Endothelial cell (in vitro differentiated cells): ENCODE measurements at regions not wholly inside any gene's neighbourhood (a gene's known extent, or its start where the extent isn't known, plus 50 kb on each side); places are given as distances from the start of the nearest gene placed in this dataset.

Experiments
- DNase-seq: peaks from one replicate; pipeline ENCODE4 v3.0.0; 2021; ENCODE audit warnings: low spot score
- H3K27ac Mint-ChIP-seq: one replicate; pipeline ENCODE4 v1.8.0; 2021; ENCODE audit warnings: mixed read lengths, inconsistent platforms; ENCODE audit not compliant: unreplicated experiment
- H3K27me3 Mint-ChIP-seq: one replicate; pipeline ENCODE4 v1.8.0; 2021; ENCODE audit warnings: mild to moderate bottlenecking, moderate library complexity, mixed read lengths, inconsistent platforms; ENCODE audit not compliant: unreplicated experiment
- H3K36me3 Mint-ChIP-seq: one replicate; pipeline ENCODE4 v1.8.0; 2021; ENCODE audit warnings: mild to moderate bottlenecking, low read depth, mixed read lengths, inconsistent platforms; ENCODE audit not compliant: unreplicated experiment
- H3K4me1 Mint-ChIP-seq: one replicate; pipeline ENCODE4 v1.8.0; 2021; ENCODE audit warnings: mild to moderate bottlenecking, mixed read lengths, inconsistent platforms; ENCODE audit not compliant: unreplicated experiment
- H3K4me3 Mint-ChIP-seq: one replicate; pipeline ENCODE4 v1.8.0; 2021; ENCODE audit warnings: mild to moderate bottlenecking, mixed read lengths, inconsistent platforms; ENCODE audit not compliant: unreplicated experiment
- H3K9me3 Mint-ChIP-seq: one replicate; pipeline ENCODE4 v1.8.0; 2021; ENCODE audit warnings: mixed read lengths, inconsistent platforms; ENCODE audit not compliant: unreplicated experiment
- CTCF ChIP-seq: fragments of 200-600 bp; sonication (generic); IDR thresholded peaks from one replicate; pipeline ENCODE4 v1.5.0; 2021; ENCODE audit warnings: antibody characterized with exemption; ENCODE audit not compliant: unreplicated experiment

GRCh38 chr15:29204369-29204755 lies 65.3 kb downstream of the NSMCE3 start:
- no peaks in the 10 kb centered on the region for H3K27me3 Mint-ChIP-seq
- H3K4me3 Mint-ChIP-seq: no peak overlapping the region
- DNase-seq: no peak
- no peak for TF ChIP-seq CTCF
- H3K36me3 Mint-ChIP-seq: no peaks in the 10 kb centered on the region
- peaks cover 11% of the 10 kb centered on the region for H3K4me1 Mint-ChIP-seq
- H3K27ac Mint-ChIP-seq: no peak overlapping the region
- H3K9me3 Mint-ChIP-seq: no peaks in the 10 kb centered on the region

GRCh38 chr15:29203718-29204368 lies 65.8 kb downstream of the NSMCE3 start:
- Mint-ChIP-seq H3K4me1 (peaks cover 15% of the 10 kb centered on the region), H3K9me3 (no peaks in the 10 kb centered on the region), H3K36me3 (no peaks in the 10 kb centered on the region), H3K27me3 (no peaks in the 10 kb centered on the region), H3K27ac (no peak overlapping the region), H3K4me3 (no peak overlapping the region)
- no peak for DNase-seq
- TF ChIP-seq CTCF: no peak

GRCh38 chr15:29196722-29197121 lies 72.9 kb downstream of the NSMCE3 start:
- H3K27me3 Mint-ChIP-seq: no peaks in the 10 kb centered on the region

GRCh38 chr15:29196290-29196689 lies 73.3 kb downstream of the NSMCE3 start:
- H3K36me3 Mint-ChIP-seq: no peaks in the 10 kb centered on the region
- no peak for DNase-seq
- H3K27me3 Mint-ChIP-seq: no peaks in the 10 kb centered on the region
- no peak overlapping the region for H3K27ac Mint-ChIP-seq
- H3K9me3 Mint-ChIP-seq: no peaks in the 10 kb centered on the region
- no peak for TF ChIP-seq CTCF
- H3K4me3 Mint-ChIP-seq: no peak overlapping the region
- H3K4me1 Mint-ChIP-seq: peaks cover 18% of the 10 kb centered on the region

More at GRCh38 chr15:29196722-29197121, 72.9 kb downstream of the NSMCE3 start:
- TF ChIP-seq CTCF: no peak
- Mint-ChIP-seq H3K36me3 (no peaks in the 10 kb centered on the region), H3K4me3 (no peak overlapping the region), H3K4me1 (peaks cover 18% of the 10 kb centered on the region), H3K27ac (no peak overlapping the region), H3K9me3 (no peaks in the 10 kb centered on the region)
- DNase-seq: no peak

- Mint-ChIP-seq H3K9me3 (no peaks in the 10 kb centered on the region), H3K4me3 (no peak overlapping the region), H3K27ac (no peak overlapping the region), H3K4me1 (peaks cover 18% of the 10 kb centered on the region), H3K27me3 (no peaks in the 10 kb centered on the region), H3K36me3 (no peaks in the 10 kb centered on the region)
- no peak for DNase-seq
- TF ChIP-seq CTCF: no peak
Observed at GRCh38 chr15:29194866-29195265, 74.8 kb downstream of the NSMCE3 start.
